Ovary (tissue), 7 donors: ENCODE measurements at regions not wholly inside any gene's neighbourhood (a gene's known extent, or its start where the extent isn't known, plus 50 kb on each side); places are given as distances from the start of the nearest gene placed in this dataset.
"Not testable (repeated sequence)": the region's sequence is repeated elsewhere in the genome, so short reads cannot be mapped to it uniquely, and the experiment has no call there.

Source experiments
- DNase-seq, 5 donors: peaks; one replicate each; pipeline ENCODE4 v3.0.0-alpha.2; 2019 to 2020
- H3K27ac ChIP-seq, 2 donors: fragments of 200-600 bp; one replicate each; pipeline versions ENCODE4 v1.5.1 to v1.8.0; 2019 to 2022
- H3K27me3 ChIP-seq: fragments of 200-600 bp; one replicate; pipeline ENCODE4 v1.8.0; 2022
- H3K36me3 ChIP-seq: fragments of 200-600 bp; sonication (generic); one replicate; pipeline ENCODE4 v1.5.1; 2019
- H3K4me1 ChIP-seq: one replicate; pipeline ENCODE4 v1.8.1; 2013; ENCODE audit warnings: mild to moderate bottlenecking, moderate library complexity; ENCODE audit not compliant: insufficient read depth
- H3K4me3 ChIP-seq: fragments of 200-600 bp; sonication (generic); one replicate; pipeline ENCODE4 v1.5.1; 2017
- H3K9me3 ChIP-seq, 2 donors: fragments of 200-600 bp in 1 of 2; sonication (generic) in 1 of 2; one replicate each; pipeline versions ENCODE4 v1.5.1 to v1.8.1; 2013 to 2019; ENCODE audit warnings: mild to moderate bottlenecking in 1 of 2, moderate library complexity in 1 of 2
- EP300 ChIP-seq: sonication (generic); formaldehyde crosslinking; IDR thresholded peaks from one replicate; pipeline ENCODE4 v1.6.1; 2017; ENCODE audit warnings: antibody characterized with exemption
- POLR2A ChIP-seq: fragments of 450-650 bp; IDR thresholded peaks from one replicate; pipeline ENCODE4 v1.6.1; 2017; ENCODE audit warnings: antibody characterized with exemption, mild to moderate bottlenecking, moderate library complexity
- WGBS, 3 donors: extraction: QIAGEN DNeasy Blood & Tissue Kit in 1 of 3; methylation state at CpG; one replicate each; pipeline versions ENCODE4 v1.1.5 to v1.1.7; 2013 to 2017; 5-methylcytosine and 5-hydroxymethylcytosine counted together
- intact Hi-C, 4 donors: fragments of 100-400 bp; cut with DNase I; formaldehyde crosslinking; loops; one replicate each; pipeline versions ENCODE4 v1.11.0 to v1.15.1; 2022 to 2023
- TF ChIP-seq, protein P1 (sequence below), 3 donors: fragments of 450-650 bp in 2 of 3; fragments of 200-600 bp in 1 of 3; IDR thresholded peaks; one replicate each; pipeline versions ENCODE4 v1.5.1 to v1.8.0; 2016 to 2022; ENCODE audit warnings: antibody characterized with exemption in 3 of 3, mild to moderate bottlenecking in 1 of 3
- donor health status: DM: no; HTN: no; CAD: no; lungs with moderate emphysema.
- donor health status: DM: no; HTN: no; CAD: no.
- donor health status: Bipolar disorder and iron deficiency.
- donor health status: DM: no; HTN: no; CAD: no.
- donor health status: DM: yes; HTN: yes; CAD: no.

DNA sequence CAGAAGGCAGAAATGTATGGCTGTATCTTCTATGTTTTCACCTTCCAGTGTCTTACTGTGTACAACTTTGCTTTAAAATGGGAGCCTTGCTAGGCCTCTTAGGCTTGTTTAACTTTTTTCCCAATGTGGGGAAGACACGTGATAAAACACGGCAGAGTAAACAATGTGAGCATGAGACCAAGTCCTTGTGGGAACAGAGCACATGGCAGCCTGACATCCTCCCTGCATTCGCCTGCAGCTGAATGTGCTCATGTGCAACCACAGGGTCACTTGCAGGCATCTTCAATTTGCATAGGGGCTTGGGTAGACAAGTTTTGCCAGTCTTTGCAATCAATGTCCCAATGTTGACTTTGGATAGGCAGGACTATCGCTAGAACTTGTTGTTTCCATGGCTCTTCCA lies 91.8 kb downstream of the CCNG2 start:
- intact Hi-C loops = no loop called here

DNA sequence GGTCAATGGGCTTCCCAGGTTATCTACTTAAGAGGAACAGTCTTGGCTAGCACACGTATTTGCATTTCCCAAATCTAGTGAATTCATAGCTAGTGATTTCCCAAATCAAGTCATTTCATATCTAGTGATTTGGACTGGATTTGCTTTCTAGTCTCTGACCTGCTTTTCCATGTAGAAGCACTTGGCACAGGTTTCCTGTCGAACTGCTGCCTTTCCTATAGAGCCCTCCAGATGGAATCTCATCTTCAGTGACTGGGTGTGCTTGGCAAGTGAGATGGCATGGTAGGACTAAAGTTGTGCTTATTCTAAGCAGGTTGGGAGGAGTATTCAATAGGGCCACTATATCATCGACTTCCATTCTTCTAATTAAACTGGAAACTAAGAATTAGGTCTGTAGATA lies 94.7 kb downstream of the CCNG2 start:
- DNase-seq = no peak
- intact Hi-C loops = no loop called here
- Histone ChIP-seq H3K4me1 (no peaks in the 10 kb centered on the region), H3K27ac (no peak overlapping the region), H3K36me3 (no peaks in the 10 kb centered on the region), H3K9me3 (no peaks in the 10 kb centered on the region), H3K4me3 (no peak overlapping the region), H3K27me3 (no peaks in the 10 kb centered on the region)
- TF ChIP-seq, protein P1, sequence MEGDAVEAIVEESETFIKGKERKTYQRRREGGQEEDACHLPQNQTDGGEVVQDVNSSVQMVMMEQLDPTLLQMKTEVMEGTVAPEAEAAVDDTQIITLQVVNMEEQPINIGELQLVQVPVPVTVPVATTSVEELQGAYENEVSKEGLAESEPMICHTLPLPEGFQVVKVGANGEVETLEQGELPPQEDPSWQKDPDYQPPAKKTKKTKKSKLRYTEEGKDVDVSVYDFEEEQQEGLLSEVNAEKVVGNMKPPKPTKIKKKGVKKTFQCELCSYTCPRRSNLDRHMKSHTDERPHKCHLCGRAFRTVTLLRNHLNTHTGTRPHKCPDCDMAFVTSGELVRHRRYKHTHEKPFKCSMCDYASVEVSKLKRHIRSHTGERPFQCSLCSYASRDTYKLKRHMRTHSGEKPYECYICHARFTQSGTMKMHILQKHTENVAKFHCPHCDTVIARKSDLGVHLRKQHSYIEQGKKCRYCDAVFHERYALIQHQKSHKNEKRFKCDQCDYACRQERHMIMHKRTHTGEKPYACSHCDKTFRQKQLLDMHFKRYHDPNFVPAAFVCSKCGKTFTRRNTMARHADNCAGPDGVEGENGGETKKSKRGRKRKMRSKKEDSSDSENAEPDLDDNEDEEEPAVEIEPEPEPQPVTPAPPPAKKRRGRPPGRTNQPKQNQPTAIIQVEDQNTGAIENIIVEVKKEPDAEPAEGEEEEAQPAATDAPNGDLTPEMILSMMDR (IDR thresholded peaks at IDR 0.05) = no peak
- 39 to 67% (median 44%) methylated on average over 3 of the region's 3 CpGs for WGBS, 3 donors

More for the DNA sequence above, 91.8 kb downstream of the CCNG2 start:
- WGBS, 3 donors = 52 to 56% (median 56%) methylated on average over 4 of the region's 4 CpGs
- DNase-seq = no peak
- no peak overlapping the region for H3K27ac ChIP-seq
- no peaks in the 10 kb centered on the region for H3K4me1 ChIP-seq
- no peak overlapping the region for H3K4me3 ChIP-seq
- no peaks in the 10 kb centered on the region for H3K36me3 ChIP-seq
- TF ChIP-seq POLR2A (no peak), EP300 (no peak)
- TF ChIP-seq, protein P1 (IDR thresholded peaks at IDR 0.05) = no peak
- H3K9me3 ChIP-seq = no peaks in the 10 kb centered on the region
- H3K27me3 ChIP-seq = no peaks in the 10 kb centered on the region

DNA sequence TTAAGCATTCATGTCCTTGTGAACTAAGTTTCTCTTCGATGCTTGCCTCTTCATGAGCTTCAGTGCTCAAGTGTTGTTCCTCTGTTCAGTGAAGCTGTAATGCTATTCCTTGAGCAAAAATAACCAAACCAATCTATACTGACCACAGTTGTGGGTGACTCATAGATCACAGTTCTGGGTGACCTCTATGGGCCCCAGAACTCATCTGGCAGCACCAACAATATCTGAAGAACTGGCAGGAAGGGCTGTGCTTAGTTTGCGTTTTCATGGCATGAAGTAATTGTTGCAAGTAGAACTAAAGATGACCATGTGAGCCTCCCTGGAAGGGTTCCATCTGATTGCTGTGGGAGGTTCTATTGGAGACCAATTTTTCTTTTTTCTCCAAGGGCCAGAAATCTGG lies 106.2 kb downstream of the CCNG2 start:
- DNase-seq = no peak
- peaks cover 0 to 4% of the 10 kb centered on the region in 2 donors for H3K9me3 ChIP-seq
- intact Hi-C loops = no loop called here
- H3K27me3 ChIP-seq = no peaks in the 10 kb centered on the region
- H3K4me3 ChIP-seq = no peak overlapping the region
- H3K36me3 ChIP-seq = no peaks in the 10 kb centered on the region
- no peaks in the 10 kb centered on the region for H3K4me1 ChIP-seq
- WGBS, 3 donors = 80 to 83% (median 81%) methylated on average over 2 of the region's 2 CpGs
- no peak overlapping the region for H3K27ac ChIP-seq
- TF ChIP-seq EP300 (no peak), POLR2A (no peak)
- TF ChIP-seq, protein P1 (IDR thresholded peaks at IDR 0.05) = no peak

DNA sequence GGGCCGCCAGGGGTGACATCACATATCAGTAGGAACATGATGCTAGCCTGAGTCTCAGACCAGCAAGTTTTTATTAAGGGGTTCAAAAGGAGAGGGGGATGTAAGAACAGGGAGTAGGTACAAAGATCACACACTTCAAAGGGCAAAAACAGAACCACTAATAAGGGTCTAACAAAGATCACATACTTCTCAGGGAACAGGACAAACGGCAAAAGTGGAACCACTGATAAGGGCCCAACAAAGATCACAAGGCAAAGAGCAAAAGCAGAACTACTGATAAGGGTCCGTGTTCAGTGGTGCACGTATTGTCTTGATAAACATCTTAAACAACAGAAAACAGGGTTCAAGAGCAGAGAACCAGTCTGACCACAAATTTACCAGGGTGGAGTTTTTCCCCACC lies 107.0 kb downstream of the CCNG2 start:
- H3K4me1 ChIP-seq, H3K27ac ChIP-seq, DNase-seq, H3K36me3 ChIP-seq, H3K4me3 ChIP-seq, intact Hi-C loops, H3K27me3 ChIP-seq, H3K9me3 ChIP-seq: not testable (repeated sequence)
- 37 to 70% (median 65%) methylated on average over 4 of the region's 4 CpGs for WGBS, 3 donors

DNA sequence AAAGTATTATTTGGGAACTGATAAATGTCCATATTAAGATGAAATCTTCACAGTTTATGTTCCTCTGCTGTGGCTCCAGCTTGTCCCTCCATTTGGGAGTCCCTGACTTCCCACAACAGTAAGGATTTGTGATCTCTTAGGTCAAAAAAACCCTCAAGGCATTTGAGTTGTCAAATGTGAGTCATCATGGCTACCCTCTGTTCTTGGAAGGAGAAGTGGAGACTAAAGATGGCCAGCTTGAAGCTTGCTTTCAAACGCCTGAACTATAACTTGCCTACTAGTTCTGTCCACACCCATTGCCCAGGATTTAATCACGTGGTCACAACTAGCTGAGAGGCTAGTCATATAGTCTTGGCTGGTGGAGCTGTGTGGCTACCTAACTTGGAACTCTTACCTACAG lies 107.8 kb downstream of the CCNG2 start:
- no peaks in the 10 kb centered on the region for H3K4me1 ChIP-seq
- H3K36me3 ChIP-seq = no peaks in the 10 kb centered on the region
- no peak overlapping the region for H3K27ac ChIP-seq
- no peaks in the 10 kb centered on the region for H3K27me3 ChIP-seq
- WGBS, 3 donors = 49 to 56% (median 55%) methylated on average over 2 of the region's 2 CpGs
- intact Hi-C loops = no loop called here
- peaks cover 0 to 4% of the 10 kb centered on the region in 2 donors for H3K9me3 ChIP-seq
- no peak for TF ChIP-seq POLR2A
- TF ChIP-seq, protein P1 (IDR thresholded peaks at IDR 0.05) = no peak
- TF ChIP-seq EP300 = no peak
- no peak for DNase-seq
- no peak overlapping the region for H3K4me3 ChIP-seq
